ENCODE measurements at regions not wholly inside any gene's neighbourhood (a gene's known extent, or its start where the extent isn't known, plus 50 kb on each side); places are given as distances from the start of the nearest gene placed in this dataset.

DNA sequence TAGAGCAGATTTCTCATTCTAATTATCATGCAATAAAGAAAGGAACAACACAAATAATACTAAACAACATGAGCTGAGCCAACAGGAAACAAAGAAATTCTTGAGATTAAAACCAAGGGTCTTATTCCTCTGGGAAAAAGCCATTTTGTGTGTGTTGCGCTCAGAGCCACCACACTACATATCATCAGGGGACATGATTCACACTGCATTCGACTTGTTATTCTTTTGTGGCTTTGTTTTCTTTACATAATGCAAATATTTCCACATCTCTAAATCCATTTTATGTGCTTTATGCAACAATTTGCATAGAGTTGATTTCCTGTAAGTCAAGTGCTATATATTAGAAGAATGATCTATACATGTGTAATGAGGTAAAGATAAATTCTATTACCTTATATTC, 719.6 kb downstream of the TBC1D32 start:
- no peak overlapping the region for H4K8ac ChIP-seq (ENCODE audit: extremely low read depth, insufficient read depth, low read length)
- no peak overlapping the region for H4K5ac ChIP-seq (ENCODE audit: insufficient read length, low read depth, low read length)
- no peak overlapping the region for H3K4me2 ChIP-seq (ENCODE audit: insufficient read depth in 1 of 2, low read depth in 2 of 2, low read length in 2 of 2)
- H2BK120ac ChIP-seq (replicated peaks; ENCODE audit: low read depth, low read length) = no peak overlapping the region
- no peaks in the 10 kb centered on the region for H3K9me3 ChIP-seq (ENCODE audit: insufficient read depth in 2 of 2, low read depth in 1 of 2, low read length in 1 of 2)
- no peaks in the 10 kb centered on the region for H3K23me2 ChIP-seq (ENCODE audit: low read depth, low read length)
- no peak overlapping the region for H2AK5ac ChIP-seq (ENCODE audit: low read depth, low read length)
- no peak for TF ChIP-seq POLR2A (IDR thresholded peaks at IDR 0.05; ENCODE audit: control extremely low read depth in 1 of 2, low read depth in 2 of 2, low read length in 2 of 2)
- TF ChIP-seq EZH2 (IDR thresholded peaks at IDR 0.05; ENCODE audit: low read depth, low read length, severe bottlenecking) = no peak
- no peak for TF ChIP-seq TEAD4 (IDR thresholded peaks at IDR 0.05; ENCODE audit: low read depth, low read length)
- no peak for TF ChIP-seq CBX8 (IDR thresholded peaks at IDR 0.05; ENCODE audit: borderline replicate concordance, low read depth, low read length)
- TF ChIP-seq, protein P1, sequence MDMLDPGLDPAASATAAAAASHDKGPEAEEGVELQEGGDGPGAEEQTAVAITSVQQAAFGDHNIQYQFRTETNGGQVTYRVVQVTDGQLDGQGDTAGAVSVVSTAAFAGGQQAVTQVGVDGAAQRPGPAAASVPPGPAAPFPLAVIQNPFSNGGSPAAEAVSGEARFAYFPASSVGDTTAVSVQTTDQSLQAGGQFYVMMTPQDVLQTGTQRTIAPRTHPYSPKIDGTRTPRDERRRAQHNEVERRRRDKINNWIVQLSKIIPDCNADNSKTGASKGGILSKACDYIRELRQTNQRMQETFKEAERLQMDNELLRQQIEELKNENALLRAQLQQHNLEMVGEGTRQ (IDR thresholded peaks at IDR 0.05; ENCODE audit: low read length) = no peak
- no peak for TF ChIP-seq KDM4A (IDR thresholded peaks at IDR 0.05; ENCODE audit: low read depth, low read length, severe bottlenecking)
- no peak for TF ChIP-seq CTBP2 (IDR thresholded peaks at IDR 0.05; ENCODE audit: borderline replicate concordance, insufficient read depth, insufficient read length, low read length)
- TF ChIP-seq CEBPB (IDR thresholded peaks at IDR 0.05; ENCODE audit: low read depth, low read length) = no peak
- no peak for TF ChIP-seq SRF (IDR thresholded peaks at IDR 0.05; ENCODE audit: low read depth, low read length)
- TF ChIP-seq JUND (IDR thresholded peaks at IDR 0.05; ENCODE audit: low read length) = no peak
- no peak for TF ChIP-seq CHD2 (IDR thresholded peaks at IDR 0.05; ENCODE audit: low read length)
- no peak for TF ChIP-seq GABPA (IDR thresholded peaks at IDR 0.05; ENCODE audit: borderline replicate concordance, insufficient read depth, low read length)
- no peak for TF ChIP-seq ZNF274 (IDR thresholded peaks at IDR 0.05; ENCODE audit: borderline replicate concordance, extremely low read depth, low read length)
- no peak for TF ChIP-seq RFX5 (IDR thresholded peaks at IDR 0.05; ENCODE audit: borderline replicate concordance, low read depth, low read length)
- no peak for TF ChIP-seq SP1 (IDR thresholded peaks at IDR 0.05; ENCODE audit: low read depth, low read length)
- no peaks in the 10 kb centered on the region for H3K79me2 ChIP-seq (ENCODE audit: control insufficient read depth in 1 of 2, insufficient read depth in 2 of 2, low read length in 2 of 2)
- H3K9ac ChIP-seq (replicated peaks in 1 of 4; ENCODE audit: extremely low read depth in 1 of 4, low read depth in 3 of 4, low read length in 3 of 4) = no peak overlapping the region
- H3K18ac ChIP-seq (ENCODE audit: extremely low read depth, low read length) = no peak overlapping the region
- no peaks in the 10 kb centered on the region for H3K27me3 ChIP-seq (replicated peaks in 1 of 4; ENCODE audit: control insufficient read depth in 3 of 4, extremely low read depth in 1 of 4, insufficient read depth in 3 of 4, low read length in 3 of 4)
- H3K36me3 ChIP-seq (ENCODE audit: control insufficient read depth in 2 of 4, insufficient read depth in 4 of 4, low read length in 3 of 4) = no peaks in the 10 kb centered on the region
- no peak overlapping the region for H3K23ac ChIP-seq (ENCODE audit: insufficient read length)
- H2BK12ac ChIP-seq (ENCODE audit: low read depth, low read length) = no peak overlapping the region
- no peak overlapping the region for H3K4me3 ChIP-seq (ENCODE audit: extremely low read depth in 1 of 4, insufficient read depth in 2 of 4, low read depth in 3 of 4, low read length in 4 of 4)
- CTCF ChIA-PET (ENCODE audit: partially characterized antibody) = no interaction called here
- H3K14ac ChIP-seq (ENCODE audit: insufficient read length) = no peak overlapping the region
- POLR2A ChIA-PET (ENCODE audit: partially characterized antibody) = no interaction called here
- no peak overlapping the region for H2BK20ac ChIP-seq (ENCODE audit: low read length)
- no peaks in the 10 kb centered on the region for H3K79me1 ChIP-seq (ENCODE audit: low read depth, low read length)
- H3K27ac ChIP-seq (ENCODE audit: low read depth, low read length) = no peak overlapping the region
- H4K20me1 ChIP-seq (replicated peaks in 1 of 2; ENCODE audit: control insufficient read depth in 1 of 2, insufficient read depth in 2 of 2, low read length in 2 of 2) = no peaks in the 10 kb centered on the region
- DNase-seq (ENCODE audit: low read depth in 1 of 2, low spot score in 2 of 2) (no peak), FAIRE-seq (no peak)
- WGBS, 2 experiments (ENCODE audit: extremely low coverage in 1 of 2, insufficient coverage in 1 of 2, insufficient read length in 1 of 2, insufficient replicate concordance in 2 of 2, low coverage in 1 of 2, low lambda C conversion rate in 2 of 2, missing lambda C conversion rate in 1 of 2) = 91% methylated on average over 2 of the region's 2 CpGs; no CpG with 5 or more reads in 1 of the 2 experiments
- H3K56ac ChIP-seq (replicated peaks; ENCODE audit: insufficient read length, low read depth, low read length) = no peak overlapping the region
- H3K4me1 ChIP-seq (replicated peaks in 1 of 4; ENCODE audit: control insufficient read depth in 3 of 4, insufficient read depth in 4 of 4, low read length in 3 of 4) = no peaks in the 10 kb centered on the region
- no peak overlapping the region for H2BK15ac ChIP-seq (ENCODE audit: low read length)
- no peak overlapping the region for H2AFZ ChIP-seq (ENCODE audit: low read length)
- H3K4ac ChIP-seq (replicated peaks; ENCODE audit: insufficient read length, low read depth, low read length) = no peak overlapping the region
- H2BK5ac ChIP-seq (ENCODE audit: low read depth, low read length) = no peak overlapping the region
- H4K91ac ChIP-seq (replicated peaks; ENCODE audit: insufficient read length, low read length) = no peak overlapping the region
